Adrenal gland (tissue), 9 donors: ENCODE measurements at regions not wholly inside any gene's neighbourhood (a gene's known extent, or its start where the extent isn't known, plus 50 kb on each side); places are given as distances from the start of the nearest gene placed in this dataset.

Experiments used
- DNase-seq, 7 donors: peaks; one replicate each; pipeline ENCODE4 v3.0.0-alpha.2; 2019 to 2020
- H3K27ac ChIP-seq, 5 donors: fragments of 200-600 bp; sonication (generic) in 4 of 5; 1 replicate in 3 of 5; 2 replicates in 2 of 5; pipeline versions ENCODE4 v1.5.1 to v1.8.0; 2016 to 2020; ENCODE audit warnings: mild to moderate bottlenecking in 1 of 5
- H3K27me3 ChIP-seq: fragments of 200-600 bp; 2 replicates; pipeline ENCODE4 v1.8.0; 2021
- H3K36me3 ChIP-seq, 2 donors: fragments of 200-600 bp; replicated peaks in 1 of 2; 1 replicate in 1 of 2; 2 replicates in 1 of 2; pipeline versions ENCODE4 v1.5.1 to v1.8.0; 2018 to 2022
- H3K4me1 ChIP-seq, 2 donors: fragments of 200-600 bp; replicated peaks in 1 of 2; 1 replicate in 1 of 2; 2 replicates in 1 of 2; pipeline versions ENCODE4 v1.5.1 to v1.8.0; 2018 to 2021
- H3K4me3 ChIP-seq, 4 donors: fragments of 200-600 bp; sonication (generic) in 3 of 4; one replicate each; pipeline ENCODE4 v1.5.1; 2016 to 2018
- H3K9me3 ChIP-seq, 3 donors: fragments of 200-600 bp; sonication (generic) in 1 of 3; replicated peaks in 1 of 3; 1 replicate in 2 of 3; 2 replicates in 1 of 3; pipeline versions ENCODE4 v1.5.1 to v1.8.0; 2016 to 2021
- CTCF ChIP-seq, 6 experiments: fragments of 450-650 bp in 4 of 6; fragments of 200-600 bp in 2 of 6; sonication (generic) in 1 of 6; IDR thresholded peaks; 1 replicate in 5 of 6; 2 replicates in 1 of 6; pipeline versions ENCODE4 v1.5.1 to v1.8.0; 2016 to 2021; ENCODE audit warnings: antibody characterized with exemption in 6 of 6, mild to moderate bottlenecking in 2 of 6, moderate library complexity in 1 of 6
- POLR2A ChIP-seq, 2 donors: fragments of 450-650 bp; IDR thresholded peaks; one replicate each; pipeline ENCODE4 v1.6.1; 2017; ENCODE audit warnings: antibody characterized with exemption in 2 of 2, mild to moderate bottlenecking in 2 of 2, moderate library complexity in 1 of 2
- WGBS, 4 donors: extraction: QIAGEN DNeasy Blood & Tissue Kit in 2 of 4; methylation state at CpG; one replicate each; pipeline versions ENCODE4 v1.1.5 to v1.1.7; 2013 to 2017; 5-methylcytosine and 5-hydroxymethylcytosine counted together
- intact Hi-C, 2 donors: fragments of 100-400 bp; cut with DNase I; formaldehyde crosslinking; loops; one replicate each; pipeline versions ENCODE4 v1.14.1 to v1.15.0; 2022 to 2023
- donor health status: healthy with polysubstance abuse.
- donor health status: Bipolar disorder and iron deficiency.
- donor health status: DM: yes; HTN: yes; CAD: no.
- donor health status: DM: no; HTN: no; CAD: no.
- donor health status: DM: no; HTN: no; CAD: no.

GRCh38 chr18:44133483-44133882 lies 547.2 kb upstream of the SETBP1 start:
- TF ChIP-seq POLR2A (IDR thresholded peaks at IDR 0.05) (no peak), CTCF (IDR thresholded peaks at IDR 0.05) (no peak)
- Histone ChIP-seq H3K27me3 (no peaks in the 10 kb centered on the region), H3K9me3 (no peaks in the 10 kb centered on the region), H3K36me3 (no peaks in the 10 kb centered on the region), H3K27ac (no peak overlapping the region), H3K4me3 (no peak overlapping the region), H3K4me1 (no peaks in the 10 kb centered on the region)
- DNase-seq: no peak
- intact Hi-C loops: no loop called here
- 33 to 51% (median 40%) methylated on average over 2 of the region's 2 CpGs for WGBS, 4 donors

GRCh38 chr18:44134447-44134846 lies 546.2 kb upstream of the SETBP1 start:
- Histone ChIP-seq H3K36me3 (no peaks in the 10 kb centered on the region), H3K27ac (no peak overlapping the region), H3K4me3 (no peak overlapping the region), H3K9me3 (no peaks in the 10 kb centered on the region), H3K27me3 (no peaks in the 10 kb centered on the region), H3K4me1 (no peaks in the 10 kb centered on the region)
- no peak for DNase-seq
- intact Hi-C loops: no loop called here
- TF ChIP-seq CTCF (IDR thresholded peaks at IDR 0.05): no peak
- no peak for TF ChIP-seq POLR2A (IDR thresholded peaks at IDR 0.05)
- WGBS, 4 donors: 73 to 86% (median 82%) methylated on average over 4 of the region's 4 CpGs

- no peak for DNase-seq
- Histone ChIP-seq H3K27ac (no peak overlapping the region), H3K4me3 (no peak overlapping the region), H3K9me3 (no peaks in the 10 kb centered on the region), H3K27me3 (no peaks in the 10 kb centered on the region), H3K4me1 (no peaks in the 10 kb centered on the region), H3K36me3 (no peaks in the 10 kb centered on the region)
- intact Hi-C loops: no loop called here
- WGBS, 4 donors: 91 to 96% (median 94%) methylated on average over 4 of the region's 4 CpGs
- no peak for TF ChIP-seq POLR2A (IDR thresholded peaks at IDR 0.05)
Observed at GRCh38 chr18:44135741-44136140, 544.9 kb upstream of the SETBP1 start.

GRCh38 chr18:44136326-44136725 lies 544.4 kb upstream of the SETBP1 start:
- TF ChIP-seq CTCF (IDR thresholded peaks at IDR 0.05) (no peak), POLR2A (IDR thresholded peaks at IDR 0.05) (no peak)
- intact Hi-C loops: no loop called here

GRCh38 chr18:44143072-44143471 lies 537.6 kb upstream of the SETBP1 start:
- intact Hi-C loops: no loop called here
- no peaks in the 10 kb centered on the region for H3K4me1 ChIP-seq
- H3K4me3 ChIP-seq: no peak overlapping the region
- H3K36me3 ChIP-seq: no peaks in the 10 kb centered on the region
- TF ChIP-seq CTCF (IDR thresholded peaks at IDR 0.05) (no peak), POLR2A (IDR thresholded peaks at IDR 0.05) (no peak)
- H3K27me3 ChIP-seq: no peaks in the 10 kb centered on the region
- H3K27ac ChIP-seq: no peak overlapping the region
- no peak for DNase-seq
- no peaks in the 10 kb centered on the region for H3K9me3 ChIP-seq

More at GRCh38 chr18:44136326-44136725, 544.4 kb upstream of the SETBP1 start:
- no peak for DNase-seq
- Histone ChIP-seq H3K4me3 (no peak overlapping the region), H3K27me3 (no peaks in the 10 kb centered on the region), H3K9me3 (no peaks in the 10 kb centered on the region), H3K27ac (no peak overlapping the region), H3K36me3 (no peaks in the 10 kb centered on the region), H3K4me1 (no peaks in the 10 kb centered on the region)
- WGBS, 4 donors: 78 to 88% (median 86%) methylated on average over 1 of the region's 1 CpG
